ENCODE measurements at regions not wholly inside any gene's neighbourhood (a gene's known extent, or its start where the extent isn't known, plus 50 kb on each side); places are given as distances from the start of the nearest gene placed in this dataset.
A peak's percentile ranks its signal among the peaks of the same experiment; 100 is the strongest.

- TF ChIP-seq AR (CRISPR knock-in tag; IDR thresholded peaks at IDR 0.05) (no peak), ZMAT4 (CRISPR knock-in tag; IDR thresholded peaks at IDR 0.05) (no peak), KAT7 (CRISPR knock-in tag; IDR thresholded peaks at IDR 0.05; ENCODE audit: borderline replicate concordance) (no peak), PREB (CRISPR knock-in tag; IDR thresholded peaks at IDR 0.05; ENCODE audit: borderline replicate concordance) (no peak), SMAD3 (CRISPR knock-in tag; IDR thresholded peaks at IDR 0.05; ENCODE audit: borderline replicate concordance) (no peak)
Measured at GRCh38 chr3:178435575-178435974, 100.7 kb upstream of the KCNMB2 start (continued).

GRCh38 chr3:178436773-178437172, 99.5 kb upstream of the KCNMB2 start:
- ATAC-seq (peak; percentile 38; the same call in 1 of the 2 replicates), DNase-seq (ENCODE audit: low spot score) (no peak)
- POLR2A ChIA-PET, result no interaction called here
- H3K4me1 Mint-ChIP-seq, result peaks cover 10% of the 10 kb centered on the region
- no peak overlapping the region for H3K27ac Mint-ChIP-seq
- no peaks in the 10 kb centered on the region for H3K9me3 Mint-ChIP-seq
- CTCF ChIA-PET, result interaction anchor here (0.6 to 1.5 kb wide), 13 partner anchors 10 to 530 kb away, joined by 3 to 7 read pairs (median 3); no protein-coding TSS in a partner anchor
- H3K27me3 Mint-ChIP-seq (ENCODE audit: low read depth), result no peaks in the 10 kb centered on the region
- H3K36me3 Mint-ChIP-seq, result no peaks in the 10 kb centered on the region
- H3K4me3 Mint-ChIP-seq, result no peak overlapping the region
- TF ChIP-seq ATF1 (CRISPR knock-in tag; IDR thresholded peaks at IDR 0.05) (no peak), SP1 (CRISPR knock-in tag; conservative IDR thresholded peaks at IDR 0.05) (no peak), AR (CRISPR knock-in tag; IDR thresholded peaks at IDR 0.05) (no peak), SMAD4 (CRISPR knock-in tag; IDR thresholded peaks at IDR 0.05) (no peak), ZNF396 (CRISPR knock-in tag; IDR thresholded peaks at IDR 0.05; ENCODE audit: borderline replicate concordance) (no peak), ZNF671 (CRISPR knock-in tag; IDR thresholded peaks at IDR 0.05) (no peak), NFE2L1 (CRISPR knock-in tag; IDR thresholded peaks at IDR 0.05) (no peak), PREB (CRISPR knock-in tag; IDR thresholded peaks at IDR 0.05; ENCODE audit: borderline replicate concordance) (no peak), TEAD1 (CRISPR knock-in tag; IDR thresholded peaks at IDR 0.05) (no peak), ZNF232 (CRISPR knock-in tag; IDR thresholded peaks at IDR 0.05) (no peak), ATF3 (CRISPR knock-in tag; conservative IDR thresholded peaks at IDR 0.05) (no peak), ZBTB43 (CRISPR knock-in tag; IDR thresholded peaks at IDR 0.05) (no peak), AFF4 (CRISPR knock-in tag; IDR thresholded peaks at IDR 0.05; ENCODE audit: borderline replicate concordance) (no peak), FOXK1 (CRISPR knock-in tag; IDR thresholded peaks at IDR 0.05) (no peak), MAX (CRISPR knock-in tag; IDR thresholded peaks at IDR 0.05) (no peak), USF1 (CRISPR knock-in tag; IDR thresholded peaks at IDR 0.05) (no peak), IRF2 (CRISPR knock-in tag; IDR thresholded peaks at IDR 0.05; ENCODE audit: borderline replicate concordance, low read depth) (no peak), JUN (CRISPR knock-in tag; IDR thresholded peaks at IDR 0.05) (no peak)
